HuH-7 (cell line): ENCODE measurements at regions not wholly inside any gene's neighbourhood (a gene's known extent, or its start where the extent isn't known, plus 50 kb on each side); places are given as distances from the start of the nearest gene placed in this dataset.
"Not testable (repeated sequence)": the region's sequence is repeated elsewhere in the genome, so short reads cannot be mapped to it uniquely, and the experiment has no call there.

ENCODE experiments used
- DNase-seq: peaks from one replicate; pipeline ENCODE4 v3.0.0; 2011; ENCODE audit warnings: low spot score

DNA sequence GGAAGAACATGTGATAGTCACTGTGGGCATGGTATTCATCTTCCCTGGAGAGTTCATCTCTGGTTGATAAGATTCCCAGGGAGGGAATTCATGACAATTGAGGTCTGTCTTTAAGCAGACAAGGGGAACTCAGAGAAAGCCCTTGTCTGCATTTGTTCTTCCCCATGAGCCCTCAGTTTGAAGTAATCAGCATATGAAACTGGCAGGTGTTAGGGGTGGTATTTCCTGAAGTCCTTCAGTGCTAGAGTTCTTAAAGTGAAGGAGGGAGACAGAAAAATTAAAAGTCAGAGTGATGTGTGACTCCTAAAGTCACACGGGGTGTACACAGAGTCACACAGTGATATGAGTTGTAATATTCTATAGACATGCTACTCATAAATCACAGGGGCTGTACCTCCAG, 60.6 kb upstream of the SYK start:
- no peak for DNase-seq

DNA sequence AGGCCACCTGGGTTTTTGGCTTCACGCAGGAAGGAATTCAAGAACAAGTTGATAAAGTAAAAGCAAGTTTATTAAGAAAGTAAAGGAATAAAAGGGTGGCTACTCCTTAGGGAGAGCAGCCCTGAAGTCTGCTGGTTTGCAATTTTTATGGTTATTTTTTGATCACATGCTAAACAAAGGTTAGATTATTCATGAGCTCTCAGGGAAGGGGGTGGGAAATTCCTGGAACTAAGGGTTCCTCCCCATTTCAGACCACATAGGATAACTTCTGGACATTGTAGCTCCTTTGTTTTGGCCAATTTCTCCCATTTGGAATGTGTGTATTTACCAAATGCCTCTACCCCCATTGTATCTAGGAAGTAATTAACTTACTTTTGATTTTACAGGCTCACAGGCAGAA, 63.9 kb upstream of the SYK start:
- no peak for DNase-seq

DNA sequence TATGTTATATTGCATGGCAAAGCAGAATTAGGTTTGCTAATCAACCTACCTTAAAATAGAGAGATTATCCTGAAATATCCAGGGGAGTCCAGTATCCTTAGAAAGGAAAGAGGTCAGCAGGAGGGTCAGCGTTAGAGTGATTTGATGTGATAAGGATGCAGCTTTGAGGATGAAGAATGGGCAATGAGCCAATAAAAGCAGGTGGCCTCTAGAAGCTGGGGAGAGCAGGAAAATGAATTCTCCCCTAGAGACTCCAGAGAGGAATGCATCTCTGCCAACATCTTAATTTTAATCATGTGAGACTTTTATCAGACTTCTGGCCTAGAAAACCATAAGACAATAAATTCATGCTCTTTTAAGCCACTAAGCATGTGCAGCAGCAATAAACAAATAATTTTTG, 65.7 kb upstream of the SYK start:
- DNase-seq, result no peak

DNA sequence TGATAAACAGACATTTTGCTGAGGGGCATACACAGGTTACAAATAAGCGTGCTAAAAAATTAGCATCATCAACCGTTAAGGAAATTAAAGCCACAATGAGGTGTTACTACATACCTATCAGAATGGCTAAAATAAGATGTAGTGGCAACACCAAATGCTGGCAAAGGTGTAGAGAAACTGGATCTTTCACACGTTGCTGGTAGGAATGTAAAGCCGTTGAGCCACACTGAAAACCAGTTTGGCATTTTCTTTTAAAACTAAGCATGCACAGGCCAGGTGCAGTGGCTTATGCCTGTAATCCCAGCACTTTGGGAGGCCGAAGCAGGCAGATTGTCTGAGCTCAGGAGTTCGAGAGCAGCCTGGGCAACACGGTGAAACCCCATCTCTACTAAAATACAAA, 67.0 kb upstream of the SYK start:
- no peak for DNase-seq

DNA sequence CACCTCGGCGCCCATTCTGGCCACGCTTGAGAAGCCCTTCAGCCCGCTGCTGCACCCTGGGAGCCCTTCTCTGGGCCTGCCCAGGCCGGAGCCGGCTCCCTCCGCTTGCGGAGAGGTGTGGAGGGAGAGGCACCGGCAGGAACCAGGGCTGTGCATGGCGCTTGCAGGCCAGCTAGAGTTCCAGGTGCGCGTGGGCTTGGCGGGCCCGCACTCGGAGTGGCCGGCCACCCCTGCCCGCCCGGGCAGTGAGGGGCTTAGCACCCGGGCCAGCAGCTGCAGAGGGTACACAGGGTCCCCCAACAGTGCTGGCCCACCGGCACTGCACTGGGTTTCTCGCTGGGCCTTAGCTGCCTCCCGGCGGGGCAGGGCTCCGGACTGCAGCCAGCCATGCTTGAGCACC, 72.3 kb upstream of the SYK start:
- DNase-seq, result no peak

DNA sequence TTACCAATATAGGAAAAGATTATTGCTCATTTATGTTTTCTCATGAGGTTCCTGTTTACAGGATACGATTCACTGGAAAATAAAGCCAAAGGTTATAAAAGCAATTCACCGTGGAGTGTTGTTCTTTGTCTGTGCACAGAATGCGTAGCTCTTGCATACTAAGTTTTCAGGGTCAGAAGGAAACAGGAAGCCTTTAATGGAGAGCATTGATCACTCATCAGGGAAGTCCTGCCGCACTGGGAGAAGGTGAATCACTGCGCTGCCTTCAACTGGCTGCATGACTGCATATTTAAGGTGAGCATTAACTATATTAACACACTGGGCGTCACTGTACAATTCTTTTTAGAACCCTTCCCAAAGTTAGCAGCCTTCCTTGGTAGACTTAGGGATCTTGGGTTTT, 74.1 kb upstream of the SYK start:
- no peak for DNase-seq

DNA sequence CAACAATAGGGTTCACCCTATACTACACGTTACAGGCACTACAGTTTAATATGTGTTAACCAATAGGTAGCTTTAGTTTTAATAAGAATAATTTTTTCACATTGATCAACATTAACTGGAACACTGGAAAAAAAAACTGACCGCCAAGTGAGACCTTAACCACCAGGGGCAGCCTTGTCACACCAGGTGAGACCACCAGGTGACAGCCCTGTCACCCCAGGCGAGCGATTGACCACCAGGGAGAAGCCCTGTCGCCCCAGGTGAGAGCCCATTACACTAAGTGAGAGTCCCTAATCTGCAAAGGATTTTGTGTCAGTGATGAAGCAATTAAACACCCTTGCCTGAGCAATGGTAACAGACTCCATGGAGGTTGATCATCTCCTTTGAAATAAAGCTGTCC, 75.4 kb upstream of the SYK start:
- DNase-seq, result peak; percentile 6

DNA sequence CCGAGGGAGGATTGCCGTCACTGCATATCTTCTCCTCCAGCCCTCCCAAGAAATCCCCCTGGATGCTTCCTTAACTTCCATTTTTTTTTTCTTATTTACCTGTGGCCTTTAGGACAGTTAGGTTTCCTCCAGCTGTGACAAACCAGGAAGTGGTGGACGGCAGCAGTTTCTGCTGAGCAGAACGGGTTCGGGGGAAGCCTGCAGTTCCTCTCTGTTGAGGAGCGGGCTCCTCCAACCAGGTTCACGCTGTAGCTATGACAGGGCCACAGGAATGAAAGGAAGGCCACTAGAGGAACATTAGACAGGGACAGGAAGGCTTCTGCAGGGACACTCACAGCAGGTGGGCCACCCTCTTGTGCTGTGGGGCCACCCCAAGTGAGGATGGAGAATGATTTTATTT, 76.7 kb upstream of the SYK start:
- no peak for DNase-seq

DNA sequence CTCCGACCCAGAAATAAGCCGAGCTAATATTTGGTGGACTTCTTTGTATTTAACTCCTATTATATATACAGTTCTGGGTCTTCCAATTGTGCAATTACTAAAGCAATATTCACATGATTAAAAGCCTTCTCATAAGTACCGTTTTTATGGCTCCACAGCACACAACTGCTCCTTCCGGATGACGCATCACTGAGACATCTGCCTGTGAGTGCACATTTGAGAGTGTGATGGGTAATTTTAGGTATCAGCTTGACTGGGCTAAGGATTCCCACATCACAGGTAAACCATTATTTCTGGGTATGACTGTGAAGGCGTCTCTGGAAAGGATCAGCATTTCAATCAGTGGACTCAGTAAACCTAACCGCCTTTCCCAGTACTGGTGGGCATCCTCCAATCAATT, 77.5 kb upstream of the SYK start:
- no peak for DNase-seq

DNA sequence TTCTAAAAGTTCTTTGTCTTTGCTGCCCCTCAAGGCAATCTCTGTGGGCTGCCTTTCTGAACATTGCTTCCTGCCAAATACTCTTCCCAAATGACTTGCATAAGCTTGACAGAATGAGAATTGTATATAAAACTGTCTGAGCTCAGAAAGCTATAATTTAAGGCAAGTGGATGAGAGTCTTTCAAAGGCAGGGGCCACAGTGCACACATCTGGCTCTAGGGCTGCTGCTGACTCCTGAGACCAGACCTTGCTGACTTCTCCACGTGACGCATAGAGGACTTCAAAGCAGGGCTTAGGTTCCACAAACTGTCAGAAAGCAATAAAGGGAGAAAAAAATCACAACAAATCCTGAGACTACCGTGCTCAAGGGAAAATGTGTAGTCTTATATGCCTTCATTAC, 79.4 kb upstream of the DIRAS2 start:
- no peak for DNase-seq

DNA sequence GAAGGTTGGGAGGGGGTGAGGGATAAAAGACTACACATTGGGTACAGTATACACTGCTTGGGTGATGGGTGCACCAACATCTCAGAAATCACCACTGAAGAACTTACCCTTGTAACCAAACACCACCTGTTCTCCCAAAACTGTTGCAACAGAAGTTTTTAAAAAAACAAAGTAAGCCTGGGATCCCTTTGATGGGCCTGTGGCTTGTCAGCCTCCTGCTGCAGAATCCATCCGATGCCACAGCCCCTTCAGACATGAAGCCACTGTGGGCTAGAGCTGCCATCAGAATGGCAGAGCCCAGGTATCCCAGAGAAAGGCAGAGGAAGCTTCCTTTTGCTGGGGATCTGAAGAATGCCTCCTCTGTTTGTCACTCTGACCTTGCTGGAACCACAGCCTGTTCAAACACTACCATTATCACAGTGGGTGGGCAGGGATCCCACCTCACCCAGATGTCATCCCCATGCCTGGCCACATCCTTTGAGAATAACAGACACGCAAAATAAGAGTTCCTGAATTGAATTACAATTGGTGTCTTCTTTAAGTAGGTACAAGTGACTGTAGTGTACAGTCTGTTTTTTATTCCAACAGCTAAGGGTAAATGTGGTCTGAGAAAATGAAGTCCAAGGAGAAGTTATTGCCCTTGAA, 78.1 kb upstream of the DIRAS2 start:
- no peak for DNase-seq

DNA sequence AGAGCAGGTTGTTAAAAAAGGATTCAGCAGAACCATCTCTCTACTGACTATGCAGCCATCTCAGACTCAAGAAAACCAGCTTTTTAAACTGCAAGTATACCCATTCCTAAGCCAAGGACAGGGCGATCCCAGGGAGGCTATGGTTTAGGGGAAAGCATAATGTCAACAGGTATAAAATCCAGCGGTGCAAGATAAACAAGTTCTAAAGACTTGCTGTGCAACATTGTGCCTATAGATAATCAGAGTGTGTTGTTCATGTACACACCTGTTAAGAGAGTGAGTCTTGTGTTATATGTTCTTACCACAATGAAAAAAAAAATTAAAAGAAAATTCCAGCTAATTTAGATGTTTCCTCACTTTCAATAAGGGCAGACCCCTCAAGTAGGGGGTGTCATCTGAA, 63.6 kb upstream of the DIRAS2 start:
- DNase-seq, result no peak

DNA sequence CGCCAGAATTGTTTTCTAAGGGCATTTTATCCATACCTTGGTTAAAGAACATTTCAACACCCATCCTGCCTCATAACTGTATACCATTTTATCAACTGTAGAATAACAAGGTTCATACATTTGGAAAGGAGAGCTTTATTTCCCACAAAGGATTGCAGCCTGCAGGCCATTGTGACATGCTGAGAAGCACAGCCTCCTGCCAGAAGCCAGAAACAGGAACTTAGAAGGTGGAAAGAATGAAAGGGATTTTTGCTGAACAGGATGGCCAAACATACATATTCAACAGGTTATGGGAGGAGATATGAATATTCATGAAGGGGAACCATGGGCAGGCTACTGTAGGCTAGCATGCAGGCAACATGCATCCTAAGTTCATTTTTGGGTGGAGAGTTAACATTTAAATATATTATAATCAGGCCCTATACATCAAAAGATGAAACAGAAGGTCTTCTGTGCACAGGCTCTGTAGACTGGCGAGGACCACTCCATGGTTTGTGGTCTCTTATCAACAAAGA, 59.9 kb upstream of the DIRAS2 start:
- DNase-seq, result no peak

DNA sequence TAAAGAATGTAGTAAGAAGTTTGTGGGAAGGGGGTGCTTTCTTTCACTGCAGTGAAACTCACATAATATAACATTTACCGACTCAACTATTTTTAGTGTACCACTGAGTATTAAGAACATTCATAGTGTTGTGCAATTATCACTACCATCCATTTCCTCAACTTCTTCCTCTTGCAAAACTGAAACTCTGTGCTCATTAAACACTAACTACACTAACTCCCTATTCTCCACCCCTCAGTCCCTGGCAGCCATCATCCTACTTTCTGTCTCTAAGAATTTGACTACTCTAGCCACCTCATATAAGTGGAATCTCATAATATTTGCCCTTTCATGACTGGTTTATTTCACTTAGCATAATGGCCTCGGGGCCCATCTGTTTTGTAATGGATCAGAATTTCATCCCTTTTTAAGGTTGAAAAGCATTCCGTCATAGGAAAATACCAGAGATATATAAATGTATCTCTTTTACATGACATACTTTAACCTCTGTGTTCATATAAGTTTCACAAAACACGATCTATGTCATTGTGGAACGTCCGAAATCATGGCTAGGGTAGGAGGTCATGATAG, 56.3 kb upstream of the DIRAS2 start:
- no peak for DNase-seq

DNA sequence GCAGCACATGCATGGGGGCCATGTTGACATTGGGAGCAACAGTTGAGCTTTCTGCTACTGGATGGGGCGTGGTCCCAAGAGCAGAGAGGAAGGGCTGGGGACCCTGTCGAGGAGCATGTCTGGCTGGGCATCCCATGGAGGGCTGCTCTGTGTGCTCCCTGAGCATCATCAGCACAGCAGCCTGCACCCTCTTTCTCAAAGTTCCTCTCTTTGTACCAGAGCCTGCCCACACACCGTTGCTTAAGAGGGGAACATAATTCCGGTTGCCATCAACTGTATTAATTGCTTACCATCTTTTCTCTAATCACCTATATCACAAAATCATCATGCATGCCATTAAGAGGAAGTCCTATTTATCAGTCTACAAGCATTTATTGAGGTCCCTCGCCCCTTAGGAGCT, 55.2 kb upstream of the DIRAS2 start:
- DNase-seq, result no peak

DNA sequence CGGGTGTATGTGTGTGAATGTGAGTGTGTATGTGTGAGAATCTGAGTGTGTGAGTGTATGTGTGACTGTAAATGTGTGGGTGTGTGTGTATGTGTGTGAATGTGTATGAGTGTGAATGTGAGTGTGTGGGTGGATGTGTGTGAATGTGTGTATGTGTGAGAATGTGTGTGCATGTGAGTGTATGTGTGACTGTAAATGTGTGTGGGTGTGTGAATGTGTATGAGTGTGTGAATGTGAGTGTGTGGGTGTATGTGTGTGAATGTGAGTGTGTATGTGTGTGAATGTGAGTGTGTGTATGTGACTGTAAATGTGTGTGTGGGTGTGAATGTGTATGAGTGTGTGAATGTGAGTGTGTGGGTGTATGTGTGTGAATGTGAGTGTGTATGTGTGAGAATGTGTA, 51.6 kb upstream of the DIRAS2 start:
- not testable (repeated sequence) for DNase-seq
